ENCODE measurements at regions not wholly inside any gene's neighbourhood (a gene's known extent, or its start where the extent isn't known, plus 50 kb on each side); places are given as distances from the start of the nearest gene placed in this dataset.
A peak's percentile ranks its signal among the peaks of the same experiment; 100 is the strongest.

DNA sequence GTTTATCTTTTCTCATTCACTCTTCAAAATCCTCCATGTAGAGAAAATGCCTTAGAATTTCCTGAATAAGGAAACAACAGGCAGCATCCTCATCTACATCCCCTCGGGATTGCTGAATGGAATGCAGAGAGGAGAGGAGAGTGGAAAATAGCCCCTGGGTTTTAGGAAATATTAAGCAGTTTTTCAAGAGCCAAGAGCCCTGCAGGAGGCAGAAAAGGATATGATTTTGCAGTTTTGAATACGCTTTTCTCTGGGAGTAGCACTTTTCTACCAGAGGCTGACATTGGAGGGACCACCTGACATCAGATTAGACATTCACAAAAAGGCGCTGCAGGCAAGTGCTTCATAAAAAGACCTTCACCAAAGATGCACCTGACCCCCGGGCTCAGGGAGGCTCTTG, 362.2 kb upstream of the SFSWAP start:
- Mint-ChIP-seq H3K27me3 (ENCODE audit: low read depth) (peaks cover 2% of the 10 kb centered on the region), H3K4me1 (peaks cover 50% of the 10 kb centered on the region), H3K9me3 (peaks cover 5% of the 10 kb centered on the region), H3K27ac (ENCODE audit: unreplicated experiment) (peak overlapping the region; percentile 1), H3K4me3 (no peak overlapping the region), H3K36me3 (ENCODE audit: low read depth) (peaks cover 17% of the 10 kb centered on the region)
- TF ChIP-seq, protein P1, sequence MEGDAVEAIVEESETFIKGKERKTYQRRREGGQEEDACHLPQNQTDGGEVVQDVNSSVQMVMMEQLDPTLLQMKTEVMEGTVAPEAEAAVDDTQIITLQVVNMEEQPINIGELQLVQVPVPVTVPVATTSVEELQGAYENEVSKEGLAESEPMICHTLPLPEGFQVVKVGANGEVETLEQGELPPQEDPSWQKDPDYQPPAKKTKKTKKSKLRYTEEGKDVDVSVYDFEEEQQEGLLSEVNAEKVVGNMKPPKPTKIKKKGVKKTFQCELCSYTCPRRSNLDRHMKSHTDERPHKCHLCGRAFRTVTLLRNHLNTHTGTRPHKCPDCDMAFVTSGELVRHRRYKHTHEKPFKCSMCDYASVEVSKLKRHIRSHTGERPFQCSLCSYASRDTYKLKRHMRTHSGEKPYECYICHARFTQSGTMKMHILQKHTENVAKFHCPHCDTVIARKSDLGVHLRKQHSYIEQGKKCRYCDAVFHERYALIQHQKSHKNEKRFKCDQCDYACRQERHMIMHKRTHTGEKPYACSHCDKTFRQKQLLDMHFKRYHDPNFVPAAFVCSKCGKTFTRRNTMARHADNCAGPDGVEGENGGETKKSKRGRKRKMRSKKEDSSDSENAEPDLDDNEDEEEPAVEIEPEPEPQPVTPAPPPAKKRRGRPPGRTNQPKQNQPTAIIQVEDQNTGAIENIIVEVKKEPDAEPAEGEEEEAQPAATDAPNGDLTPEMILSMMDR (conservative IDR thresholded peaks at IDR 0.05) = no peak
- DNase-seq (ENCODE audit: low read depth, low spot score) = no peak

DNA sequence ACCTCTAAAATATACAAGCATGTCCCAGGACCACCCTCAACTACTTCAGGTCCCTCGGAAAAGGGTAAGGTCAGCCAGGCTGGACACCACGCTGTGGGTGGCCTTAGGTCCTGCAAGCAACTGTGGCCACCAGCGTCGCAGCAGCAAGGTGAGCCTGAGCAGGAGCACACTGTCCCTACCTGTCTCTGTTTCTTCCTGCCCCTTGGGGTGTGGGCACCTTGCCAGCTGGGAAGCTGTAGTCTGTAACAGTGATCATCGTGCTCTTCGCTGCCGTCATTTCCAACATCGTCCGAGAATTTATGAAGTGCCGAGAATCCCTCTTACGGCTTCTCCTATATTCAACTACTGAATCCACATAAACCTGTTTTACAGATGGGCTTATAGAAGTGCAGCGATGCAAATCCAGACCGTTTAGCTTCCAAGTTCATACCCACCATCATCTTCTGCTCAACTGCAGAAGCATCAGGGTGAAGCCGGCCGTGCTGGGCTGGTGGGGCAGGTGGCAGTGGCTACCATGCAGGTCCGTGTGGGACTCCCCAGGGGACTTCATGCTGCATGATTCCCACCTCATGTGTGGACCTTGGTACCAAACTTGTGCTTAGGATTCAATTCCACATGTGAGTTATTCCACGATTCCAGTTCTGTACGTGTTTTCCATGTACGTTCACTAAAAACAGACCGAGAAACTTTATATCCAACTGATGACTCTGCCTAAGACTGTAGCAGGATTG, 361.3 kb upstream of the SFSWAP start:
- TF ChIP-seq, protein P1 (conservative IDR thresholded peaks at IDR 0.05) = no peak
- Mint-ChIP-seq H3K4me1 (peaks cover 57% of the 10 kb centered on the region), H3K9me3 (peaks cover 5% of the 10 kb centered on the region), H3K27me3 (ENCODE audit: low read depth) (peaks cover 5% of the 10 kb centered on the region), H3K27ac (ENCODE audit: unreplicated experiment) (peak overlapping the region; percentile 92), H3K36me3 (ENCODE audit: low read depth) (peaks cover 18% of the 10 kb centered on the region), H3K4me3 (peak overlapping the region; percentile 29)
- no peak for DNase-seq (ENCODE audit: low read depth, low spot score)

DNA sequence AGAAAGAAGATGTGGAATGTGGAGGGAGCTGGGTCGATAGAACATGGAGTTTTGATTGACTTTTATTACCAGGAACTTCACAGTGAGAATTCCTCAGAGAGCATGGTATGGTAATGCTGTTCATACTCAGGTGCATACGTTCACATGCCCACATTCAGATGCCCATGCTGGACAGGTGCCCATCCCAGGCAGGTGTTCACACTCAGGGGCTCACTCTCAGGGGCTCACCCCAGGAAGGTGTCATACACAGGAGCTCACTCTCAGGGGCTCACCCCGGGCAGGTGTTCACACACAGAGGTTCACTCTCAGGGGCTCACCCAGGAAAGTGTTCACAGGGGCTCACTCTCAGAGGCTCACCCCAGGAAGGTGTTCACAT, 360.0 kb upstream of the SFSWAP start:
- Mint-ChIP-seq H3K27me3 (ENCODE audit: low read depth) (peaks cover 5% of the 10 kb centered on the region), H3K4me3 (no peak overlapping the region), H3K36me3 (ENCODE audit: low read depth) (peaks cover 23% of the 10 kb centered on the region), H3K9me3 (peaks cover 5% of the 10 kb centered on the region), H3K4me1 (peaks cover 69% of the 10 kb centered on the region), H3K27ac (ENCODE audit: unreplicated experiment) (no peak overlapping the region)
- DNase-seq (ENCODE audit: low read depth, low spot score) = no peak
- TF ChIP-seq, protein P1 (conservative IDR thresholded peaks at IDR 0.05) = no peak

DNA sequence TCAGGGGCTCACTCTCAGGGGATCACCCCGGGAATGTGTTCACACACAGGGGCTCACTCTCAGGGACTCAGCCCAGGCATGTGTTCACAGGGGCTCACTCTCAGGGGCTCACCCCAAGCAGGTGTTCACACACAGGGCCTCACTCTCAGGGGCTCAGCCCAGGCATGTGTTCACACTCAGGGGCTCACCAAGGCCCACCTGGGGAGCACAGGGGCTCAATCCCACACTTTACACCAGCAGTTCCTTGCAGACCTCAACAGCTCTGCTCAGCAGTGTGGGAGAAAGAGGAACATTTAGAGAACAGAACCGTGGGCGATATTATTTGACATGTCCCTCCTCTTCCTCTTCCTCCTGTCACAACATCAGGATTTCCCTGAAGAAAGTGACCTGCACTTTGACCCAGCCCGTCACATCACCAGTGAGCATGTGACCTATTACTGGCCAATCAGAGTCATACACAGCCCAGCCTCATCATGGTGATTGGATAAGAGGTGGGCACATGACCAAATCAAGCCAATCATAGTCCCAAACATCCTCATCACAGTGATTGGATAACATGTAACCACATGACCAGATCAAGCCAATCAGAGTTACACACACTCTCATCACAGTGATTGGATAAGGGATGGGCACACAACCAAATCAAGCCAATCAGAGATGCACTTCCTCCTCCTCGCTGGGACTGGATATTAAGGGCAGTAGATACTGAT, 359.4 kb upstream of the SFSWAP start:
- no peak overlapping the region for H3K27ac Mint-ChIP-seq (ENCODE audit: unreplicated experiment)
- peaks cover 74% of the 10 kb centered on the region for H3K4me1 Mint-ChIP-seq
- no peak overlapping the region for H3K4me3 Mint-ChIP-seq
- peaks cover 5% of the 10 kb centered on the region for H3K27me3 Mint-ChIP-seq (ENCODE audit: low read depth)
- peaks cover 5% of the 10 kb centered on the region for H3K9me3 Mint-ChIP-seq
- no peak for DNase-seq (ENCODE audit: low read depth, low spot score)
- TF ChIP-seq, protein P1 (conservative IDR thresholded peaks at IDR 0.05) = no peak
- peaks cover 23% of the 10 kb centered on the region for H3K36me3 Mint-ChIP-seq (ENCODE audit: low read depth)

DNA sequence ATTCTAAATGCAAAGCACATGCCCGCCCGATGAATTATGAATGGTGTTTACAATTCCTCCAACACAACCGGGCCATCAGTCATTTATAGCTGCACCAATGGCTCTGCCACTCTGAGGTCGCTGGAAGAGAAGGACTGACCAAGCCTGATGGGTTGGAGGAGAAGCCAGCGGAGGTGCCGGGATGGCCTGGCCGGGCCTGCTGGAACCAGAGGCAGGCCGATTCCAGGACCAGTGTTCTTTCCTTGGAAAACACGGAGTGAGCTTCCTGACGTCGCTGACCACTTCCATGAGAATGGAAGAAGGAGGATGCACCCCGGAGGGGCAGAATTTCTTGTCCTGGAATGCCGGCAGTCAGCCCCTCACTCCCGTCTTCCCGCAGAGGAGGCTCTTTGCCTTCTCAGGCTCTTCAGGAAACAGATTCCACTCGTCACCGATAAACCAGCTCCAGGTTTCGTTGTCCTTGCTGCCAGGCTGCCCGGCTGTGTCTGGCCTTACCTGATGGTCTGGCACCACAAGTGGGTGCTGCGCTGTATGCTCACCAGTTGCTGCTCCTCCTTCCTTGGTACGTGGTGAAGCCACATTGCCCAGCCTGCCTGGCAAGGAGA, 358.5 kb upstream of the SFSWAP start:
- peaks cover 23% of the 10 kb centered on the region for H3K36me3 Mint-ChIP-seq (ENCODE audit: low read depth)
- DNase-seq (ENCODE audit: low read depth, low spot score) = no peak
- H3K4me1 Mint-ChIP-seq = peaks cover 74% of the 10 kb centered on the region
- TF ChIP-seq, protein P1 (conservative IDR thresholded peaks at IDR 0.05) = no peak
- peaks cover 5% of the 10 kb centered on the region for H3K27me3 Mint-ChIP-seq (ENCODE audit: low read depth)
- no peak overlapping the region for H3K4me3 Mint-ChIP-seq
- H3K9me3 Mint-ChIP-seq = peaks cover 5% of the 10 kb centered on the region
- no peak overlapping the region for H3K27ac Mint-ChIP-seq (ENCODE audit: unreplicated experiment)

Data from neural crest cell (in vitro differentiated cells).